ENCODE measurements at regions not wholly inside any gene's neighbourhood (a gene's known extent, or its start where the extent isn't known, plus 50 kb on each side); places are given as distances from the start of the nearest gene placed in this dataset.

DNA sequence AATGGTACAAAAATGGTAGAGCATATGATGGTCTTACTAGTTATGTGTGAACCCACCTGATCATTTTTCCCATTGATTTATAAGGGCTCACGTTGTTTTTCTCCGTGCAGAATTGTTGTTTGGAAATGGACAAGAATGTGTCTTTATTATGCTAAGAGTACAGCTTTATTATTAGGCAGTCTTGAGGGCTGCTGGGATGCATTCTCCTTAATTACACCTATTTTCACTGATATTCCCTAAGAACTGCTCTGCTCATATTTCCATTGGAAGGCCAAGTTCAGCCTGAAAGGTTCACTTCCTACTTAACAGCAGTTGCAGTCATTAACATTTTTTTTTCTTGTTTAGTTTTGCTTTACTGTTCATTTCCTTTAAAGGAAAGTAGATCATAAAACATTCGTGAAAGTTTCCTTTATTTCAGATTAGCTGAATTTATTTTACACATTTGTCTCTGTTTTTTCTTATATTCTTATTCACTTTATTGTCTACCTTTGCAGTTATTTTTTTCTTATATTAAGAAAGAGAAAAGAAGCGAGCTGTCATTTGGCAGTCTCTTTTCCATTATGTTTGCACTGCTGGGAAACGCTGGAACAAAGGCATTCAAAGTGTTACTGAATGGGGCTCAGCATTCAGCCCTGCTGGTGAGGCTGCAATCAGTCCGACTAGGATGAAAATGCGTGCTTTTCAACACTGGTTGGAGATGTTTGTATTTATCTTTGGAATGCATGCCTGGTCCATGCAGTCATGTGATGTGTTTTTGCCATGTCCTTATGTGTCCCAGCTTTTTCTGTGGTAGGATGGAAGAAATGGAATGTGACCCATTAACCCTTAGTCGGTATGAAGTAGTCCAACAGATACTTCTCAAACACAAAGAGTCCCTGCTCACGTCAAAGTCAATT lies 602.7 kb upstream of the ZNF608 start:
- DNase-seq, result no peak

DNA sequence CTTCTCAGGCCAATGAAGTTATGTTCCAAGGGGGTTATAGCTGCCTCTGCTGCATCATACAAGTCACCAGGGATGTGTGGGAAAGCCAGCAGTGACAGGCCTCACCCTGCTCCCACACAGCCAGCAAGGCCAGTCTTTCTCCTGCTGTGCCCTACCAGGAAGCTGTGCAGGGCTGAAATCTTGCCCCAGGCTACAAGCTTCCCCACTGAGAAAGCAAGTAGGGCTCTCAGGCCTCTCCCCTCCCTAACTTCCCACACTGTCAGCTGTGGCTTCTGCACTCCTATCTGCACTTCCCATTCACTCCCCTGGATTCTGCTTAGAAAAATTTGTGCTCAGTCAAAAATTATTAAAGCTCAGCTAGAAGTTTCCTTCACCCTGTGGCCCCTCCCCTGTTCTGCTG lies 611.2 kb upstream of the ZNF608 start:
- DNase-seq, result no peak

DNA sequence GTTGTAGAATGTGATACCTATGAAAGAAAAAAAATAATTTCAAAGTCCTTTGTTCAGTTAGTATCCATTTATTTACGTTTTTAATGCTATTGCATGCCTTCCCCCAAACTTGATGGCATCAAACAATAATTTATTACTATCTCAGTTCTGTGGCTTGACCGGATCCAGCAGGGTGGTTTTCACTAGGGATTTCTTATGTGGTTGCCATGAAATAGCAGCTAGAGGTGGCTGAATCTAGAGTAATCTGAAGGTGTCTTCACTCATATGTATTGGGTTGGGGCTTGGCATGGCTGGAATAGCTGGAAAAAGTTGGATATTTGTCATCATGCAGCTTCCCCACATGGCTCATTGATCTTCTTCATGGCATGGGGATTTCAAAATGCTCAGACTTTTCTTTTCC lies 619.3 kb upstream of the ZNF608 start:
- no peak for DNase-seq

DNA sequence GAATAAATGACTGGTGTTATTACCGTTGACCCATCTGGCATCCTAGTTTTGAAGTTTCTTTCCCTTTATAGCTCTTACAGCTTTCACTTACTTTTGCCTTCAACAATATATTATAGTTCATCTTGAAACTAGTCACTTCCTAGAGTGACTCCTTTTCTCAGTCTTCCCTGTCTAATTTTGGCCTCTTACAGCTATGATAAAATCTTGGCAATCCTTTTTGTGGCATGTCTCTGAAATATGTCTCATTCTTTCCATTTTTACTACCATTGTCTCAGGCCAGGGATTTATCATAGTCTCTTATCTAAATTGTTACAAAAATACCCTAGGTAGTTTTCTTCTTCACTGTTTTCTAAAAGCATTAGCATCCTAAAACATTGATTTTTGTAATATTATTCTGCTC lies 621.3 kb upstream of the ZNF608 start:
- no peak for DNase-seq

DNA sequence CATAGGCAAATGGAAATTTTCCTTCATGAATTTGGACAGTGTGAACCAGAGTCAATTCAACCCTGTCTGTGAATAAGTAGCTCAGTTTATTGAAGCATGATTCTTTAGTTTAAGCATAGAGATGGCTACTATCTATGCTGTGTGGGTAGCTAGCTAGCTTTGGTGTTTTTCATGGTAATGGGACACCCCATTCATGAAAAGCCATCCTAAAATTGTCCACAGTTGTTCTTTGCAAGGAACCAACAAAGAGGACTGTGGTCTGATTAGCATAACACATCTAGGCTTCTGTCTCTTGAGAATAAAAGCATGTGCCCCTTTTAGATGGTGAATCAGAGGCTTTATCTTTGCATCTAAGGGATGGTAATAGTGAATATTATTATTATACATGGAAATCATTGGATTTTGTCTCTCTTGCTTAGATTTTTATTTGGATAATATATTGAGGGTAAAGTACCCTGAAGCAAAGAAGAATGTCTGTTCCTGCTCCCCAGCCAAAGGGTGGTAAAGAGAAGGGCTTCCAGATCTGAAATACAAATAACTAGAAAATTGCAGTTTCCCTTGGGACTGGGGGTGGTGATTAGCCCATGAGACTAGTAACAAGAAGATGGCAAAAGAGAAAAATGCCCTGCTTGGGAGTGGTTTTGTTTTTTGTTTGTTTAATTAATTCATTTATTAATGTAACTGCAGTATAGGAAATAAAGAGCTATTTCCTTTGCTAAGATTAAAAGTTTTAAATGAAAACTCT lies 624.2 kb upstream of the ZNF608 start:
- DNase-seq, result no peak

DNA sequence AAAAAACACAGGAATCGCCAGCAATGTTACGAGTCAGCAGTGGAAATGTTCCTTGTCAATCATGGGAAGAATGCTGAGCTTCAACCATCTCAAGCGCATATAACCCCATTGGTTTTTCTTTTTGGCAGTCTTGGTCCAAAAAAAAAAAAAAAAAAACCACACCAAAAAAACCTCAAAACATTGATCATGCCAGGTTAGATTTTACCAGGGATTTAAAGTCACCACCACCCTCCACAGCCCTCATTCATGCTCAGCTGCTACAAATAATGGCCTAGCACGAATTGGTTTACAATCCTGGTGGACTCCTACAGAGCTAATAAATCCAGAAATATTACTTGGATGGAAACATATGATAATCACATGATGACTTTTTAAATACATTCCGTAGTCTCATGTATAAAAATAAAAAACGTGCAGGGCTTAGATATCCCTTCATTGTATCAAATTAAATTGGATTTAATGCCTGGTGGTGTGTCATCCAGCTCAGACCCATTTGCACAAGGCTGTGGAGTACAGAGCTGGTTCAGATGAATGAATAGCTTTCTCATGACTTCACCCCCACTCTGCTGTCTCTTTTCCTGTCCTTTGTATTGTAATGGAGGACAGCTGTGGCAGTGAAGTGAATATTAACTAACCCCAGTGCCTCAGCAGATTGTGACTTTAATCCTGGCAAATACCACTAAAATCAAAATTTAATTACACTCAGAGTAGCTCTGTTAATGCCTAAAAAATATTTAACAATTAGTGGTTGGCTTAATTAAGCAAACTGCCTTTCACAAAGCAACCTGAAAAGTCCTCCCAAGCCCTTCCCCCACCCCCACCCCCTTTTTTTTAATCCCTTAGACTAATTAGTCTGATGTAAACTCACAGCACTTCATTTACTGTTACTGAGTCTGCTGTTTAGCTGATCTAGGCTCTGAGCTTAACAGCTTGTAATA lies 626.5 kb upstream of the ZNF608 start:
- no peak for DNase-seq

DNA sequence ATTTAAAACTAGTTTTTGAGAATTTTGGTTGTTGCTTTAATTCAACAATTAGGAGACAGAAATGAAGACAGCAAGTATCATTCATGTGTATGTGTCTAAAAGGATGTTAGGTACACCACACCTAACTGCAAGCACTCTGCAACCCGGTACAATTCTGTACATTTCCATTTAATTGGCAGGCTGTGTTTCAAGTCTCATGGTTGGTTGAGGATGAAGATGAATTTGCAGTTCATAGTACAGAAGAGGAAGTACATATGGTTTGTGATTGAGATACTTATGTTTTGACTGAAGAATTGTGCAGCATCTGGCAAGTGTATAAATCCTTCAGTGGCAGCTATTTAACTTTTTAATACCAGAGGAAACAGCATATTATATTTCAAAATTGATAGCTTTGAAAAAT lies 628.7 kb upstream of the ZNF608 start:
- no peak for DNase-seq

DNA sequence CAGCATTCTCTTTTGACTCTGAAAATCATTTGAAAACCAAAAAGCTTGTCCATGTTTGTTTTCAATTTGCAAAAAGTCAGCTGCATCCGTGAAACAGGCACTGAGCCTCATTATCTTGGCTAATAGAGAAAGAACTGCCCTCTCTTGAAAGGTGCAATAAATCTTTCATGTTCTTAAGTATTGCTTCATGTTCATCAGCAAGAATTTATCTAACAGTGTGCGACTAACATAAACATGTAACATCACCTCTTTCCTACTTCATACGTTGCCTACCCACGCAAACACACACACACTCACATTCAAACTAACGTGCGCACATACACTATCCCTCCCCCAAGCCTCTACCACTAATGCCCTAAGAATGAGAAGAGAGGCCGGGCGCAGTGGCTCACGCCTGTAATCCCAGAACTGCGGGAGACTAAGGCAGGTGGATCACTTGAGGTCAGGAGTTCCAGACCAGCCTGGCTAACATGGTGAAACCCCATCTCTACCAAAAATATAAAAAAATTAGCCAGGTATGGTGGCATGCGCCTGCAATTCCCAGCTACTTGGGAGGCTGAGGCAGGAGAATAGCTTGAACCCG lies 629.7 kb upstream of the ZNF608 start:
- no peak for DNase-seq

DNA sequence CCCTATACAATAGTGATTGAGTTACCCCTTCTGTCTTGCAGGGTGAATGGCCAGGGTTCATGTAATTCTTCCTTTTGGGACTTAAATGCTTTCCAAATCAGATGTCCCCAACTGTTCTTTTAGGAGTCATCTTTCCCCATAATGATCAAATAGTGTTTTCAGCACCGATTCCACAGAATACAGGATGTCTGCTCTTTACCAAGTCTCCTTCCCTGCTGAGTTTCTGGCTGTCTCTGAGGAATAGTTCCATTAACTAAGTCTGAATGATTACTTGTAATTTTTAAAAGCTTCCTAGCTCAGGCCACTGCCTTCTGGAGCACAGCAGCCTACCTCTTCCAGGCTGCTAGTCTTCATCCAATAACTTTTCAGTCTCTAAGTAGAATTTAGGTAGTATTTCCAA lies 630.7 kb upstream of the ZNF608 start:
- DNase-seq, result no peak

DNA sequence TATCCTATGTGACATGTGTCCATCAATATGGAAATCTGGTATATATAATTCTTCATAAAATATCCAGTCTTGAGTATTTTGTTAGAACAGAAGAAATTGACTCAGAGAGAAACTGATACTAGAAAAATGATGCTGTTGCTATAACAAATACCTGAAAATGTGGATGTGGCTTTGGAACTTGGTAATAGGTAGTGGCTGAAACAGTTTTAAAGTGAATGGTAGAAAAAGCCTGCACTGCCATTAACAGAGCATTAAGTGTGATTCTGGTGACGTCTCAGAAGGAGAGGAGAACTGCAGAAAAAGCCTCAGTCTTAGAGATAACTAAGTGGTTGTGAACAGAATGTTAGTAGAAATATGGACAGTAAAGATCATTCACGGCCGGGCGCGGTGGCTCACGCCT lies 634.9 kb upstream of the ZNF608 start:
- no peak for DNase-seq

DNA sequence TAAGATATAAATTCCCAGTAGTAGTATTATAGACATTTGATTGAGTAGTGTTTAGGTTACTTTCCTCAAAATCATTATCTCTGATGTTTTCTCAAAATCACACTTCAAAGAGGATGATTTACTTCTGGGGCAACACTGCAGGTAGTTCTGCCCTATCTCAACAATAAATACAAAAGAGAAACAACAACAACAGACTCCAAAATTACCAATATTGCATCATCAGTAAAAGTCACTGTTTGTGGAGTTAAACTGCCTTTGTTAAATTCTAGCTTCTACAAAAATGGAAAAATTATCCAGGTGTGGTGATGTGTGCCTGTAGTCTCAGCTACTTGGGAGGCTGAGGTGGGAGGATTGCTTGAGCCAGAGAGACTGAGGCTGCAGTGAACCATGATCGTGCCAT lies 637.6 kb upstream of the ZNF608 start:
- DNase-seq, result no peak

DNA sequence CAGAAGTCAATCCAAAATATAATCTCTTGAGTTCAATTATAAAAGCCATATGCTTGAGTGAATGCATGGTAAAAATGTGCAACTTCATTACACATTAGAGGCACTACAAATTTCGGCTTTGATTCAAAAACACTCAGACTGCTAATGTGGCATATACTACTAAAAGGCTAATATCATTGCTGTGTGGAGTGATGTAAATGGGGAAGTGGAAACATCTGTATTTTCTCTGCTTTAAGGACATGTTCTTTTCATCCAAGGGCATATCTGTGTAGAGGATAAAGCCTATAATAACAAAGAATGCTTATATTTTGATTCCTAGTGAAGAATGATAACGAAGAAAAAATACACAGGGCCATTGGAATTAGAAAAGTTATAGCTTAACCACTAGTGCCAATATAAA lies 643.9 kb upstream of the ZNF608 start:
- no peak for DNase-seq

DNA sequence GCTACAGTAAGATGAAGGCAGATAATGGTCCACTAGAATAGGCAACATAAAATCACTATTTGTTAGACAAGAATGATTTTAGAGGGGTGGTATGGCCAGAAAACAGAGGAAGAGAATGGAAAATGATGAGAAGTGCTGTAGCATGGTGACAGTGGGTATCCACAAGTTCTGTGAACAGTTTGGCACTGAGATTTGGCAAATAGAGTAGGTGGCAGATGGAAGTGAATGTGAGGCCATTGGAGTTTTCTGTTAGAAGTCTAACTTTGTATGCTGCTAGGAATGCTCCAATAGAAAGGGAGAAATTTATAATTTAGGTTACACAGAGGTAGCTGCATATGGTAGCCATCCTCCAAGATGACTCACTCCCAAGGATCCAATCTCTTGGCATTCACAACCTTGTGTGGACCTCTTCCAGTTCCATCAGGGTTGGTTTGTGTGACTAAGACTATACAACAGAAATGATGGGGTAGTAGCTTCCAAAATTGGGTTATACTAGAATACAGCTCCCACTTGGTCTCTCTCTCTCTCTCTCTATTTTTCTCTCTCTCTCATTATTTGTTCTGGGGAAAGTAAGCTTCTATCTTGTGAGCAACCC lies 646.9 kb upstream of the ZNF608 start:
- no peak for DNase-seq

DNA sequence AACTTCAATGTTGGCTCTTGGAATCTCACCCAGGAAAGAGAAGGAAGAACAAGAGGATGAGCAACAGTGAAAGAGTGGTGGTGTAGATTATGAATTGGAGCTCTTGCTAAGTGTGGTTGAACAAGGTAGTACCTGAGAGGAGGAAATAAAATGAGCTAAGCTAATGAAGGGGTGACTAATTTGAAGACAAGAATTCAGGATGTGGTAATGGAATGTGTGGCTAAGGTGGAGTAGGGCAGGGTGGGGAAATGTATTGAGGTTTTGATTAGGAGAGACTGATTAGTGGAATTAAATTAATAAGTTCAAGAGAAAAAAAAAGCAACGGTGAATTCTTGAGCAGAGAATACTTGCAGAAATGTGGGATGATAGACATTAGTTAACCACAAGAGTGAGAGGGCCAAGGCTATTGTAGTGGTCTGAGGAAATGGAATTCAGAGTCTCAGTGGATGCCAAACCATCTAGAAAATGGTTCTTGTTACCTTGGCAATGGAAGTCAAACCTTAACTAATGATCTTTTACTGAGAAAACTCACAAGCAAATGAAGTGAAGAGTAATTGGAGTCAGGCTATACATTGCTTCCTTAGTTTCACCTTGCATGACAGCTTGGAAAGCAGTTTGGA lies 648.3 kb upstream of the ZNF608 start:
- no peak for DNase-seq

DNA sequence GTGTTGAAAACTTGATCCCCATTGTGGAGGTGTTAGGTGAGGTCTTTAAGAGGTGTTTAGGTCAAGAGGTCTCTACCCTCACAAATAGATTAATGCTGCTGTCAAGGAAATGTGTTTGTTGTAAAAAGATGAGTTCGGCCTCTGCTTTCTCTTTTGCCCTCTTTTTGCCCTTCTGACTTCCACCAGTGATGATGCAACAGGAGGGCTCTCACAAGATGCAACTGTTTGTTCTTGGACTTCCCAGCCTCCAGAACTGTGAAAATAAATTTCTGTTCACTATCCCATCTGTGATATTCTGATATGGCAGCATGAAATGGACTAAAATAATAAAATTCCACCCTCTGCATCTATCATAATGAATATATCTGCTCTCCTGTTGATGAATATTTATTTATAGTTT lies 650.0 kb upstream of the ZNF608 start:
- no peak for DNase-seq

DNA sequence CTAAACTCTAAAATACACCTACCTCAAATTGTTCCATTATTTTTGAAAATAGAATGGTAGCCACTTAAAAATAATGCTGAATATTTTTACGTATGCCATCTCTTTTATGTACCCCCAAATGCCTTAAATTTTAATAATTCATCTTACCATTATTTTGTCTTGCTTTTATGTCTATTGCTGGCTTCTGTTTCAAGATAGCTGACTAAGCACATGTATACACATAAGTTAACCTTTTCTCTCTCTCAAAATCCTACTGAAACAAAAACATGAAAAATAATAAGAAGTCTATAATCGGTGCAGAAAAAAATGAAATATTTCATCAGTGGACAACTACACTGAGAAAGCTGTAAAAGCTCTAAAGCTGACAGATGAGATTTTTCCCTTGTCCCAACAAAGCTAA lies 652.0 kb upstream of the ZNF608 start:
- DNase-seq, result no peak

DNA sequence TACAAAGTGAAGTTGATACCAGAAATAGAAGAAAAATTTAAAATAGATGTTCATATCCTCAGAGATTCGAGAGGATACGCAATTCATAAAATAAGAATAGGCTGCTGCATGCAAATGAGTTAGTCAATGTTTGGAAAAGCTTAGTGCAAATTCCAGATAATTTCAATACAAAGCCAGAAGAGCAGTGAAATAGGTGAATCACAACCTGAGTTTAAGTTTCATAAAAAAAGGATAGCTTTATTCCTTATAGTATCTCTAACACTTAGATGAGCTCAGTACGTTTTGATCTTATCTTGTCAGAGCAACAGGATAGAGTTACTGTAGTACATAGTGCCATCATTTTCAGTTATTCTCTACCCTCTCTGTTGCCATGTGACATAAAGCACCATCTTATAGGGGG lies 653.4 kb upstream of the ZNF608 start:
- no peak for DNase-seq

DNA sequence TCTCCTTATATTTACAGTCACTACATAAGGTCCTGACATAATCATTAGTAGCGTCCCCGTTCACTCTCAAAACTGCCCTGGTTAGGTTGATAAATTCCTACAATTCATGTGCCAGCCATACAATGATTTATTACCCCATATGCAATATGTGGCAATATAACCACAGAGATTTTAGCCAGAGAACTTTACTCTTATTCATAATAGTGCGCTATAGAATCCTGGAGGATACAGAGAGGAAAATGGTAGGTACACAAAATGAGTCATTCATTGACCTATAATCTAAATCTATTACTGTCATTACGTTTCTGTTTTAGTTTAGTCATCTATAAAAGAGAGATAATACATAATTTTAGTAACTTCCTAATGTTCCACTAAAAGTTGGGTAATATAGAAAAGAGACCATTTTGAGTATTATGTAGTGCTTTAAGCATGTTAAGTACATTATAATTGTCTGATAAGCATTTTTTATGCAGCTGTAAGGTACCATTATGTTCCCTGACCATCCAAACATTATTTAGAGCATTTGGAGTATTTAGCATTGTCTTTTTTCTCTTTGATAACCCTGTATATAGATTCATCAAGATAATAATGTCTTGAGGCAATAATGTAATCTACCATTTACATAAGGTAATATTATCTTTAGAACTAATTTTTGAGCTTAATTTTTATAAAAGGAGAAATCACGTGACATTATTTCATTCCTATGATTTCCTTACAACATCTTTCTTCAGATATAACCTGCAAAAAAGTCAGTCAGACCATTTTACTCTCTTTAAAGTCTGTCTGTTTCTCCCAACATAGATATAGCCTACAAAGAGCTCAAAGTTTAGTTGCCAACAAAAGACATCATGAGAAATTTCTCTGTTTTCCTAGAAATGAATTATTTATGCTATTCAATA lies 655.5 kb upstream of the ZNF608 start:
- DNase-seq, result no peak

DNA sequence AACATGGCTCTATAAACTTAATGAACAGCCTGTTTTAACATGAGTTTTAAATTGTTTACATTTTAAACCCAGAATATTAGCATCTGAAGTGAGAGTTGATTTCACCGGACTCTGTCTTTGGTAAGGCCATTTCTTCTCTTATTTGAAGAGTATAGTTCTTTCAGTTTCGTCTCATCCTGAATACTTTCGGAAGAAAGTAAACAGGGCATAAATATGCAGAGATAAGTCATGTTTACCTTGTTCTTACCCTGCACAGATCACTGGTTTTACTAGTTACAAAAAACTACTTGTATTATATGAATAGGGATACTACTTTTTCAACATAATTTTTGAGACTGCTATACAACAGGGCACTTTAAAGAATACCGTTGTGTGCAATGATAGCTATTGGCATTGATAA lies 656.3 kb upstream of the ZNF608 start:
- no peak for DNase-seq

DNA sequence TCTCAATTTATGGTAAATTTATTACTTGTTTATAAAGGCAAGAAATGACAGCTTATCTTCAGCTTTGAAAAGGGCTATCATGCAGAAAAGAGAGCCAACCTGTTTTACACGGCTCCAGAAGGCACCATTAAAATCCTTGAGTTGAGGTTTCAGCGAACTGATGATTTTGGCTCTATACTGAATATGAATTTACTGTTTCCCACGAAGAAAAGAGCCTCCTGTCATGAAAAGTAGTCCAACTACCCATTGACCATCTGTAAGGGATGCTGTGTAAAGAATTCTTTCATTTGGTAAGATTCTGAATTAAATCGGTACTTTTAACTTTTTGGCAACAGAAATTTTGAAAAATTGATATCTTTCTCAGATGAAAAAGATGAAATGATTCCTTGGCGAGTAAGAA lies 657.6 kb upstream of the ZNF608 start:
- no peak for DNase-seq

Data from stimulated activated CD4-positive, alpha-beta T cell treated with anti-CD3 and anti-CD28 coated beads, Interleukin-2, amount 100 ng/mL, for 24 hours (primary cell).